ENCODE measurements at regions not wholly inside any gene's neighbourhood (a gene's known extent, or its start where the extent isn't known, plus 50 kb on each side); places are given as distances from the start of the nearest gene placed in this dataset.

DNA sequence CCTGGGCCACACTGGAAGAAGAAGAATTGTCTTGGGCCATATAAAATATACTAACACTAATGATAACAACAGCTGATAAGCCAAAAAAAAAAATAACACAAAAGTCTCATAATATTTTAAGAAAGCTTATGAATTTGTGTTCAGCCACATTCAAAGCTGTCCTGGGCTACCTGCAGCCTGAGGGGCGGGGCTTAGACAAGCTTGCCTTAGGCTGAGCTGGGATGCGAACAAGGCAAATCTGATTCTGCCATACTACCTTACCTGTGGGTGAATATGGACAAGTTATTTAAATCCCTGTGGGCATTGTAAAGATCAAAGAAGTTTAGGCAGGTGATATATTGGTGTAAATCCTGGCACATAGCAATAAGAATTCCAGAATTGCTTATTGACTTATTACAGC, 212.3 kb upstream of the ATP10B start:
- TF ChIP-seq EGR1 (IDR thresholded peaks at IDR 0.05) (no peak), TEAD4 (IDR thresholded peaks at IDR 0.05) (no peak), ZBTB7A (IDR thresholded peaks at IDR 0.05; ENCODE audit: low read depth) (no peak), FOXM1 (IDR thresholded peaks at IDR 0.05; ENCODE audit: borderline replicate concordance, low read depth) (no peak), CREB1 (IDR thresholded peaks at IDR 0.05; ENCODE audit: low read depth) (no peak), EP300 (IDR thresholded peaks at IDR 0.05; ENCODE audit: borderline replicate concordance) (no peak), NFIC (IDR thresholded peaks at IDR 0.05) (no peak), RAD21 (IDR thresholded peaks at IDR 0.05; ENCODE audit: low read depth) (no peak), CEBPB (IDR thresholded peaks at IDR 0.05) (no peak), TCF12 (IDR thresholded peaks at IDR 0.05; ENCODE audit: low read depth) (no peak), YY1 (IDR thresholded peaks at IDR 0.05; ENCODE audit: low read depth) (no peak), TAF1 (IDR thresholded peaks at IDR 0.05; ENCODE audit: low read depth) (no peak)
- TF ChIP-seq, protein P1, sequence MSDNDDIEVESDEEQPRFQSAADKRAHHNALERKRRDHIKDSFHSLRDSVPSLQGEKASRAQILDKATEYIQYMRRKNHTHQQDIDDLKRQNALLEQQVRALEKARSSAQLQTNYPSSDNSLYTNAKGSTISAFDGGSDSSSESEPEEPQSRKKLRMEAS (IDR thresholded peaks at IDR 0.05) = no peak
- TF ChIP-seq, protein P2, sequence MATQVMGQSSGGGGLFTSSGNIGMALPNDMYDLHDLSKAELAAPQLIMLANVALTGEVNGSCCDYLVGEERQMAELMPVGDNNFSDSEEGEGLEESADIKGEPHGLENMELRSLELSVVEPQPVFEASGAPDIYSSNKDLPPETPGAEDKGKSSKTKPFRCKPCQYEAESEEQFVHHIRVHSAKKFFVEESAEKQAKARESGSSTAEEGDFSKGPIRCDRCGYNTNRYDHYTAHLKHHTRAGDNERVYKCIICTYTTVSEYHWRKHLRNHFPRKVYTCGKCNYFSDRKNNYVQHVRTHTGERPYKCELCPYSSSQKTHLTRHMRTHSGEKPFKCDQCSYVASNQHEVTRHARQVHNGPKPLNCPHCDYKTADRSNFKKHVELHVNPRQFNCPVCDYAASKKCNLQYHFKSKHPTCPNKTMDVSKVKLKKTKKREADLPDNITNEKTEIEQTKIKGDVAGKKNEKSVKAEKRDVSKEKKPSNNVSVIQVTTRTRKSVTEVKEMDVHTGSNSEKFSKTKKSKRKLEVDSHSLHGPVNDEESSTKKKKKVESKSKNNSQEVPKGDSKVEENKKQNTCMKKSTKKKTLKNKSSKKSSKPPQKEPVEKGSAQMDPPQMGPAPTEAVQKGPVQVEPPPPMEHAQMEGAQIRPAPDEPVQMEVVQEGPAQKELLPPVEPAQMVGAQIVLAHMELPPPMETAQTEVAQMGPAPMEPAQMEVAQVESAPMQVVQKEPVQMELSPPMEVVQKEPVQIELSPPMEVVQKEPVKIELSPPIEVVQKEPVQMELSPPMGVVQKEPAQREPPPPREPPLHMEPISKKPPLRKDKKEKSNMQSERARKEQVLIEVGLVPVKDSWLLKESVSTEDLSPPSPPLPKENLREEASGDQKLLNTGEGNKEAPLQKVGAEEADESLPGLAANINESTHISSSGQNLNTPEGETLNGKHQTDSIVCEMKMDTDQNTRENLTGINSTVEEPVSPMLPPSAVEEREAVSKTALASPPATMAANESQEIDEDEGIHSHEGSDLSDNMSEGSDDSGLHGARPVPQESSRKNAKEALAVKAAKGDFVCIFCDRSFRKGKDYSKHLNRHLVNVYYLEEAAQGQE (IDR thresholded peaks at IDR 0.05; ENCODE audit: low read depth) = no peak
- TF ChIP-seq, protein P3, sequence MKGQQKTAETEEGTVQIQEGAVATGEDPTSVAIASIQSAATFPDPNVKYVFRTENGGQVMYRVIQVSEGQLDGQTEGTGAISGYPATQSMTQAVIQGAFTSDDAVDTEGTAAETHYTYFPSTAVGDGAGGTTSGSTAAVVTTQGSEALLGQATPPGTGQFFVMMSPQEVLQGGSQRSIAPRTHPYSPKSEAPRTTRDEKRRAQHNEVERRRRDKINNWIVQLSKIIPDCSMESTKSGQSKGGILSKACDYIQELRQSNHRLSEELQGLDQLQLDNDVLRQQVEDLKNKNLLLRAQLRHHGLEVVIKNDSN (IDR thresholded peaks at IDR 0.05) = no peak

DNA sequence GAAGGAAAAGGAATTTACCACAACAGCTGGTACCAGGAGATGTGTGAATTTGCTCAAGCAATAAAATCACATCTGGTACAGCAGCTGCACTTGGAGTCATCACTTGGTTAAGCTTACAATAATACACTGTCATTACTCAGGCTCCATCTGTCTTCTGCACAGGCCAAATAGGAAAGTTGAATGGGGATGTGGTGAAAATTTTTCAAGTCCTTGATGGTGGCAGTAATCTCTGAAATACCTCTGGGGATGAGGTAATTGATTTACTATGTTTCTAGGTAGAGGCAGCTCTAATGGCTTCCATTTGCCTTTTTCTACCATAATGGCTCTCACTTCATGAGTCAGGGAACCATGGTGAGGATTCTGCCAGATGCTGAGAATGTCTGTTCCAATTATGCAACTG, 206.8 kb upstream of the ATP10B start:
- TF ChIP-seq EP300 (IDR thresholded peaks at IDR 0.05; ENCODE audit: borderline replicate concordance) (no peak), NFIC (IDR thresholded peaks at IDR 0.05) (no peak), ZBTB7A (IDR thresholded peaks at IDR 0.05; ENCODE audit: low read depth) (no peak), EGR1 (IDR thresholded peaks at IDR 0.05) (no peak), FOXM1 (IDR thresholded peaks at IDR 0.05; ENCODE audit: borderline replicate concordance, low read depth) (no peak), CEBPB (IDR thresholded peaks at IDR 0.05) (no peak)
- TF ChIP-seq, protein P1 (IDR thresholded peaks at IDR 0.05) = no peak

DNA sequence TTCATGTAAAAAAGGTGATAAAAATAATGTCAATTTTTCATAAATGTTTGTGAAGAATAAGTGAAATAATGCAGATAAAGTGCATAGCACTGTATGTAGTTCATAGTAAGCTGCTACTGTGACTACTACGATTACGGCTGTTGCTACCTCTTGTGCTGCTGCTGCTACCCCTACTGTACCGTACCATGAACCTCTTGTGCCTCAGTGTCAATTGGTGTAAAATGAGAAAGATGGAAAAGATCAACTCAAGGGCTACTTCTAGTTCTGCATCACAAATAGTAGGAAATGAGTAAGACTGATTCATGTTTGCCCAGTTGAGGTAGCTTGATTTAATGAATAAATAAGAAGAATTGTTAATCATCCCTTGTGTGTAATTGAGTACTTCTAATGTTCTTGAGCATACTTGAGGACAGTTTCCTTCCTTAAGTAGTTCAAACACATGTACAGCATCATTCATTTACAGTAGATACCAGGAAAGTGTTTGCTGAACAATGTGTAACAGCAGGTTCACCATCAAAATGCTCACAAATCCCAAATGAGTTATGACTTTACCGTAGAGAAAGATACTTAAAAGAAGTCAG, 200.0 kb upstream of the ATP10B start:
- TF ChIP-seq TCF12 (IDR thresholded peaks at IDR 0.05; ENCODE audit: low read depth) (no peak), RAD21 (IDR thresholded peaks at IDR 0.05; ENCODE audit: low read depth) (no peak), CEBPB (IDR thresholded peaks at IDR 0.05) (no peak), TAF1 (IDR thresholded peaks at IDR 0.05; ENCODE audit: low read depth) (no peak), ZBTB7A (IDR thresholded peaks at IDR 0.05; ENCODE audit: low read depth) (no peak), EP300 (IDR thresholded peaks at IDR 0.05; ENCODE audit: borderline replicate concordance) (no peak)

DNA sequence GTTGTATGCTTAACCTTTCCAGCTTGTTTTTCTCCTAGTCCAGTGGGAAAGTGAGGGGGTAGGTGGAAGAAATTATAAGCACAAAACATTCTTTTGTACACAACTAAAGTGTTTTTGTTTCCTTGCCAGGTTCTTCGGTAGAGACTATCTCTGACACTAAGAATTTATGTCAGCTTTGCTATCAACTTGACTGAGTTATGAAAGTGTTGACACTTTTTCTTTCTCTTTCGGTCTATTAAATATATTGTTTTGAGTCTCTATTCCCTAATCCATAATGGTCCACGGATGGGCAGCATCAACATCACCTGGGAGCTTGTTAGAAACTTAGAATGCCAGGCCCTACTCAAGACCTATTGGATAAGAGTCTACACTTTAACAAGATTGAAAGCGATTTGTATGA, 195.0 kb upstream of the ATP10B start:
- TF ChIP-seq FOXM1 (IDR thresholded peaks at IDR 0.05; ENCODE audit: borderline replicate concordance, low read depth) (no peak), RAD21 (IDR thresholded peaks at IDR 0.05; ENCODE audit: low read depth) (no peak), ZBTB7A (IDR thresholded peaks at IDR 0.05; ENCODE audit: low read depth) (no peak), NFIC (IDR thresholded peaks at IDR 0.05) (no peak), CREB1 (IDR thresholded peaks at IDR 0.05; ENCODE audit: low read depth) (no peak), EGR1 (IDR thresholded peaks at IDR 0.05) (no peak), TEAD4 (IDR thresholded peaks at IDR 0.05) (no peak), EP300 (IDR thresholded peaks at IDR 0.05; ENCODE audit: borderline replicate concordance) (no peak)

DNA sequence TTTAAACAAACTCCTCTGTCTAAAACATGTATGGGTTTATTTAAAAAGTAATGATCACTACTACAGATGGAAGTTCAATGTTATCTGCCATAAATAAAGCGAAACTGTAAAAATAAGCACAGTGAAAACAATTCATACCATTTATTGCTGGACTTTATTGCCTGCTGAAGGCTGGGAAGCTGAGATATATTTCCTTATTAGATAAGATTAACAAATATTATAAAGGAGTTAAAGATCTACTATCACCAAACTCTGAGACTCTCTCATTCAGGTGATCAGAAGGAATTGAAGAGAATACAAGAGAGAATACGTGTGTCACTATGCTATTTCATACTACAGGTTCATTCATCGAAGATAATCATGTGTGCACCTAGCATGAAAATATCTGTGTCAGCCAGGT, 190.9 kb upstream of the ATP10B start:
- TF ChIP-seq, protein P1 (IDR thresholded peaks at IDR 0.05) = no peak
- TF ChIP-seq CREB1 (IDR thresholded peaks at IDR 0.05; ENCODE audit: low read depth) (no peak), NFIC (IDR thresholded peaks at IDR 0.05) (no peak)

DNA sequence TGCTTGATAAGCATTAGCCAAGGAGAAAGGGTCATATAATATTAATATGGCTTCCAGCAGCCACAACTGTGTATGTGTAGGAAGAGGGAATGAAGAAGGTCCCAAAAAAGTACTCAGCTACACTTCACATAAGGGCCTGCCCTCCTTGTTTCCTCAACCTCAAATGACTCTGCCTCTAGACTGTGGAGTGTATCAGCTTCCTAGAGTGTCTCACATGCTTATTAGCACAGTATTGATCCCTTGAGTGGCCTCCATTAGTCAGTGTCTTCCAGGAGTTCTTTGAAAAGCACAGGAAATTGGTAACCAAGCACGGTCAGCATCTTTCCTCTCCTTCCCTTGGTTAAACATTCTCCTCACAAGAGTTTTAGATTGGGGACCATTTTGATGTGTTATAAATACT, 190.4 kb upstream of the ATP10B start:
- TF ChIP-seq, protein P3 (IDR thresholded peaks at IDR 0.05) = no peak
- TF ChIP-seq CREB1 (IDR thresholded peaks at IDR 0.05; ENCODE audit: low read depth) = no peak

DNA sequence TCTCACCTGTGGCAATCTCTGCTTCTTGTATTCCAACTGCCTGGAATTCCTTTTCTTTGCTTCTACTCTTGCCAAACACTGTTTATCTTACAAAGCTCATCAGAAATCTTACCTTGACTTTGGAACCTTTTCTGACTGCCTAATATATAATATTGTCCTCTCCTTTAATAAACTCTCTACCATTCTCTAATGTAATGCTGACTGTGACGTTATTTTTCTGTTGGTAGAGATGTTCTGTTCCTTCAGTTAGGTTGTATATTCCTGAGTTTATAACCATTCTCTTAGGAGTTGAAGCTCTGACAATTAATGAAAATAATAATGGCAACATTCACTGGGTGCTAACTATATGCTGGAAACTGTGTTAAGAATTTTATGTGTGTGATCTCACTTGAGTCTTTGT, 188.8 kb upstream of the ATP10B start:
- TF ChIP-seq EP300 (IDR thresholded peaks at IDR 0.05; ENCODE audit: borderline replicate concordance) (no peak), TEAD4 (IDR thresholded peaks at IDR 0.05) (no peak), ZBTB7A (IDR thresholded peaks at IDR 0.05; ENCODE audit: low read depth) (no peak), TCF12 (IDR thresholded peaks at IDR 0.05; ENCODE audit: low read depth) (no peak)
- TF ChIP-seq, protein P3 (IDR thresholded peaks at IDR 0.05) = no peak
- TF ChIP-seq, protein P1 (IDR thresholded peaks at IDR 0.05) = no peak
- TF ChIP-seq, protein P2 (IDR thresholded peaks at IDR 0.05; ENCODE audit: low read depth) = no peak
